HEK293 (cell line): ENCODE measurements at regions not wholly inside any gene's neighbourhood (a gene's known extent, or its start where the extent isn't known, plus 50 kb on each side); places are given as distances from the start of the nearest gene placed in this dataset.

Source experiments
- CTCF ChIA-PET: fragments of 350-600 bp; formaldehyde crosslinking; extraction: SDS; loops from one replicate; lab custom pipeline; 2021; ENCODE audit warnings: antibody characterized with exemption; lab: Yijun Ruan, JAX
- POLR2A ChIA-PET: fragments of 300-600 bp; formaldehyde crosslinking; extraction: SDS; loops from one replicate; lab custom pipeline; 2020; ENCODE audit warnings: antibody characterized with exemption, inconsistent platforms; lab: Yijun Ruan, JAX
- H3K27ac ChIP-seq: fragments of 200-500 bp; sonication (Bioruptor generic); 2 replicates; pipeline ENCODE4 v1.5.1; 2014; ENCODE audit warnings: low read depth, low read length, control low read depth, inconsistent platforms; ENCODE audit errors: extremely low read depth
- H3K36me3 ChIP-seq, 2 experiments: fragments of 200-500 bp in 1 of 2; sonication (Bioruptor generic) in 1 of 2; 1 replicate in 1 of 2; 2 replicates in 1 of 2; pipeline ENCODE4 v1.5.1; 2014 to 2017; ENCODE audit warnings: inconsistent platforms in 2 of 2, low read length in 2 of 2; ENCODE audit not compliant: control insufficient read depth in 2 of 2, insufficient read depth in 1 of 2
- H3K4me1 ChIP-seq: fragments of 200-500 bp; sonication (Bioruptor generic); 2 replicates; pipeline ENCODE4 v1.5.1; 2014; ENCODE audit warnings: mild to moderate bottlenecking, low read length, inconsistent platforms; ENCODE audit not compliant: control insufficient read depth, insufficient read depth
- H3K4me3 ChIP-seq: 2 replicates; pipeline ENCODE4 v1.5.1; 2011; ENCODE audit warnings: low read depth, mild to moderate bottlenecking, control low read depth, low read length, moderate library complexity
- H3K9me3 ChIP-seq: fragments of 200-500 bp; sonication (Bioruptor generic); 2 replicates; pipeline ENCODE4 v1.5.1; 2014; ENCODE audit warnings: low read depth, low read length, inconsistent platforms; ENCODE audit not compliant: control insufficient read depth, insufficient read depth
- FEZF1 ChIP-seq: fragments of 450-650 bp; formaldehyde crosslinking; IDR thresholded peaks from 2 replicates; pipeline ENCODE4 v1.5.1; 2016; ENCODE audit warnings: missing biosample characterization, missing genetic modification characterization
- GLIS1 ChIP-seq: fragments of 450-650 bp; formaldehyde crosslinking; IDR thresholded peaks from 2 replicates; pipeline ENCODE4 v1.5.1; 2016; ENCODE audit warnings: missing biosample characterization, missing genetic modification characterization
- HOXC10 ChIP-seq: sonication (generic); formaldehyde crosslinking; IDR thresholded peaks from 2 replicates; pipeline ENCODE4 v1.8.1; 2023; ENCODE audit warnings: mild to moderate bottlenecking, missing genetic modification reagents
- KLF10 ChIP-seq: fragments of 450-650 bp; IDR thresholded peaks from 2 replicates; pipeline ENCODE4 v1.5.1; 2018; ENCODE audit warnings: missing biosample characterization, mild to moderate bottlenecking, missing genetic modification characterization
- PRDM1 ChIP-seq: fragments of 450-650 bp; formaldehyde crosslinking; IDR thresholded peaks from 2 replicates; pipeline ENCODE4; 2016; ENCODE audit warnings: missing biosample characterization, missing genetic modification characterization
- REST ChIP-seq: fragments of 450-650 bp; formaldehyde crosslinking; IDR thresholded peaks from 2 replicates; pipeline ENCODE4 v1.5.1; 2016; ENCODE audit warnings: missing biosample characterization, missing genetic modification characterization
- SCRT2 ChIP-seq: fragments of 450-650 bp; formaldehyde crosslinking; IDR thresholded peaks from 2 replicates; pipeline ENCODE4 v1.5.1; 2016; ENCODE audit warnings: missing biosample characterization, missing genetic modification characterization
- SP2 ChIP-seq: fragments of 450-650 bp; formaldehyde crosslinking; IDR thresholded peaks from 2 replicates; pipeline ENCODE4 v1.5.1; 2016; ENCODE audit warnings: missing biosample characterization, missing genetic modification characterization
- SP3 ChIP-seq: fragments of 450-650 bp; formaldehyde crosslinking; IDR thresholded peaks from 2 replicates; pipeline ENCODE4 v1.5.1; 2016; ENCODE audit warnings: missing biosample characterization, missing genetic modification characterization
- ZBTB20 ChIP-seq: fragments of 450-650 bp; formaldehyde crosslinking; IDR thresholded peaks from 2 replicates; pipeline ENCODE4 v1.5.1; 2016; ENCODE audit warnings: missing biosample characterization, missing genetic modification characterization
- ZBTB8A ChIP-seq: fragments of 450-650 bp; formaldehyde crosslinking; IDR thresholded peaks from 2 replicates; pipeline ENCODE4 v1.5.1; 2016; ENCODE audit warnings: missing biosample characterization, missing genetic modification characterization
- ZFHX2 ChIP-seq: fragments of 450-650 bp; formaldehyde crosslinking; conservative IDR thresholded peaks from 2 replicates; pipeline ENCODE4 v1.5.1; 2016; ENCODE audit warnings: missing biosample characterization, missing genetic modification characterization
- ZFP69B ChIP-seq: fragments of 450-650 bp; formaldehyde crosslinking; IDR thresholded peaks from 2 replicates; pipeline ENCODE4 v1.5.1; 2016; ENCODE audit warnings: missing biosample characterization, missing genetic modification characterization
- ZNF121 ChIP-seq: fragments of 450-650 bp; formaldehyde crosslinking; IDR thresholded peaks from 2 replicates; pipeline ENCODE4 v1.5.1; 2016; ENCODE audit warnings: missing biosample characterization, missing genetic modification characterization
- ZNF138 ChIP-seq: fragments of 450-650 bp; formaldehyde crosslinking; IDR thresholded peaks from 2 replicates; pipeline ENCODE4 v1.5.1; 2016; ENCODE audit warnings: missing biosample characterization, missing genetic modification characterization, borderline replicate concordance
- ZNF146 ChIP-seq: fragments of 450-650 bp; formaldehyde crosslinking; IDR thresholded peaks from 2 replicates; pipeline ENCODE4 v1.5.1; 2016; ENCODE audit warnings: missing biosample characterization, missing genetic modification characterization
- ZNF223 ChIP-seq: fragments of 450-650 bp; formaldehyde crosslinking; IDR thresholded peaks from 2 replicates; pipeline ENCODE4 v1.5.1; 2016; ENCODE audit warnings: missing biosample characterization, missing genetic modification characterization
- ZNF248 ChIP-seq: fragments of 450-650 bp; formaldehyde crosslinking; IDR thresholded peaks from 2 replicates; pipeline ENCODE4 v1.5.1; 2017; ENCODE audit warnings: missing biosample characterization, missing genetic modification characterization
- ZNF26 ChIP-seq: fragments of 450-650 bp; formaldehyde crosslinking; IDR thresholded peaks from 2 replicates; pipeline ENCODE4 v1.5.1; 2016; ENCODE audit warnings: missing biosample characterization, missing genetic modification characterization
- ZNF266 ChIP-seq: fragments of 450-650 bp; formaldehyde crosslinking; IDR thresholded peaks from 2 replicates; pipeline ENCODE4 v1.5.1; 2016; ENCODE audit warnings: missing biosample characterization, missing genetic modification characterization, low read depth
- ZNF366 ChIP-seq: fragments of 450-650 bp; formaldehyde crosslinking; conservative IDR thresholded peaks from 2 replicates; pipeline ENCODE4 v1.5.1; 2016; ENCODE audit warnings: missing biosample characterization, missing genetic modification characterization
- ZNF426 ChIP-seq: fragments of 450-650 bp; formaldehyde crosslinking; IDR thresholded peaks from 2 replicates; pipeline ENCODE4 v1.5.1; 2017; ENCODE audit warnings: missing biosample characterization, missing genetic modification characterization, mild to moderate bottlenecking, inconsistent platforms, moderate library complexity
- ZNF449 ChIP-seq: fragments of 450-650 bp; formaldehyde crosslinking; IDR thresholded peaks from 2 replicates; pipeline ENCODE4 v1.5.1; 2017; ENCODE audit warnings: missing biosample characterization, mild to moderate bottlenecking, missing genetic modification characterization, moderate library complexity
- ZNF555 ChIP-seq: fragments of 450-650 bp; formaldehyde crosslinking; conservative IDR thresholded peaks from 2 replicates; pipeline ENCODE4 v1.5.1; 2017; ENCODE audit warnings: missing biosample characterization, mild to moderate bottlenecking, missing genetic modification characterization, inconsistent platforms
- ZNF670 ChIP-seq: fragments of 450-650 bp; formaldehyde crosslinking; IDR thresholded peaks from 2 replicates; pipeline ENCODE4 v1.5.1; 2016; ENCODE audit warnings: missing biosample characterization, missing genetic modification characterization, low read depth
- ZSCAN30 ChIP-seq: fragments of 450-650 bp; IDR thresholded peaks from 2 replicates; pipeline ENCODE4 v1.5.1; 2018; ENCODE audit warnings: missing biosample characterization, mild to moderate bottlenecking, missing genetic modification characterization, moderate library complexity
- TF ChIP-seq, protein P1 (sequence below): fragments of 450-650 bp; formaldehyde crosslinking; conservative IDR thresholded peaks from 2 replicates; pipeline ENCODE4 v1.5.1; 2016; ENCODE audit warnings: low read depth, missing biosample characterization, missing genetic modification characterization

- TF ChIP-seq ZNF146 (tag by site-specific recombination): no peak
- TF ChIP-seq SCRT2 (tag by site-specific recombination): no peak
- TF ChIP-seq FEZF1 (tag by site-specific recombination): no peak
- TF ChIP-seq PRDM1: no peak
- TF ChIP-seq SP3 (tag by site-specific recombination): no peak
- no peak for TF ChIP-seq ZSCAN30 (tag by site-specific recombination)
- no peak for TF ChIP-seq ZNF555 (tag by site-specific recombination)
- no peak for TF ChIP-seq HOXC10 (CRISPR knock-in tag)
- no peak for TF ChIP-seq ZNF138 (tag by site-specific recombination)
- no peak for TF ChIP-seq GLIS1 (tag by site-specific recombination)
- TF ChIP-seq ZBTB20 (tag by site-specific recombination): no peak
- no peak for TF ChIP-seq ZNF449 (tag by site-specific recombination)
- TF ChIP-seq ZNF248 (tag by site-specific recombination): no peak
- TF ChIP-seq ZNF26: no peak
- no peak for TF ChIP-seq ZNF223 (tag by site-specific recombination)
- no peak for TF ChIP-seq ZNF426
- TF ChIP-seq KLF10: no peak
- no peak for TF ChIP-seq ZBTB8A (tag by site-specific recombination)
- TF ChIP-seq ZNF121 (tag by site-specific recombination): no peak
- TF ChIP-seq, protein P1, sequence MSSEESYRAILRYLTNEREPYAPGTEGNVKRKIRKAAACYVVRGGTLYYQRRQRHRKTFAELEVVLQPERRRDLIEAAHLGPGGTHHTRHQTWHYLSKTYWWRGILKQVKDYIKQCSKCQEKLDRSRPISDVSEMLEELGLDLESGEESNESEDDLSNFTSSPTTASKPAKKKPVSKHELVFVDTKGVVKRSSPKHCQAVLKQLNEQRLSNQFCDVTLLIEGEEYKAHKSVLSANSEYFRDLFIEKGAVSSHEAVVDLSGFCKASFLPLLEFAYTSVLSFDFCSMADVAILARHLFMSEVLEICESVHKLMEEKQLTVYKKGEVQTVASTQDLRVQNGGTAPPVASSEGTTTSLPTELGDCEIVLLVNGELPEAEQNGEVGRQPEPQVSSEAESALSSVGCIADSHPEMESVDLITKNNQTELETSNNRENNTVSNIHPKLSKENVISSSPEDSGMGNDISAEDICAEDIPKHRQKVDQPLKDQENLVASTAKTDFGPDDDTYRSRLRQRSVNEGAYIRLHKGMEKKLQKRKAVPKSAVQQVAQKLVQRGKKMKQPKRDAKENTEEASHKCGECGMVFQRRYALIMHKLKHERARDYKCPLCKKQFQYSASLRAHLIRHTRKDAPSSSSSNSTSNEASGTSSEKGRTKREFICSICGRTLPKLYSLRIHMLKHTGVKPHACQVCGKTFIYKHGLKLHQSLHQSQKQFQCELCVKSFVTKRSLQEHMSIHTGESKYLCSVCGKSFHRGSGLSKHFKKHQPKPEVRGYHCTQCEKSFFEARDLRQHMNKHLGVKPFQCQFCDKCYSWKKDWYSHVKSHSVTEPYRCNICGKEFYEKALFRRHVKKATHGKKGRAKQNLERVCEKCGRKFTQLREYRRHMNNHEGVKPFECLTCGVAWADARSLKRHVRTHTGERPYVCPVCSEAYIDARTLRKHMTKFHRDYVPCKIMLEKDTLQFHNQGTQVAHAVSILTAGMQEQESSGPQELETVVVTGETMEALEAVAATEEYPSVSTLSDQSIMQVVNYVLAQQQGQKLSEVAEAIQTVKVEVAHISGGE (tag by site-specific recombination): no peak
Measured at GRCh38 chr10:77721815-77722214, 84.2 kb upstream of the KCNMA1 start.

GRCh38 chr10:77718957-77719356, 81.3 kb upstream of the KCNMA1 start:
- no peaks in the 10 kb centered on the region for H3K9me3 ChIP-seq
- no peaks in the 10 kb centered on the region for H3K4me1 ChIP-seq
- ChIA-PET CTCF (interaction anchor here (0.5 to 4.8 kb wide), 12 partner anchors 8 to 784 kb away, joined by 3 to 44 read pairs (median 7); no protein-coding TSS in a partner anchor), POLR2A (no interaction called here)
- H3K4me3 ChIP-seq: no peak overlapping the region
- H3K27ac ChIP-seq: no peak overlapping the region
- no peaks in the 10 kb centered on the region for H3K36me3 ChIP-seq
- TF ChIP-seq ZNF266 (no peak), ZNF670 (tag by site-specific recombination) (no peak), ZFP69B (tag by site-specific recombination) (no peak), ZNF366 (tag by site-specific recombination) (no peak), SP2 (no peak), ZFHX2 (tag by site-specific recombination) (no peak), REST (no peak)

More at GRCh38 chr10:77721815-77722214, 84.2 kb upstream of the KCNMA1 start:
- no peaks in the 10 kb centered on the region for H3K9me3 ChIP-seq
- POLR2A ChIA-PET: no interaction called here
- no peaks in the 10 kb centered on the region for H3K36me3 ChIP-seq
- H3K4me1 ChIP-seq: no peaks in the 10 kb centered on the region
- no peak overlapping the region for H3K27ac ChIP-seq
- H3K4me3 ChIP-seq: no peak overlapping the region
- CTCF ChIA-PET: interaction anchor here (0.6 to 4.2 kb wide), 4 partner anchors 10 to 36 kb away, joined by 3 to 18 read pairs (median 6); no protein-coding TSS in a partner anchor
